ENCODE measurements at regions not wholly inside any gene's neighbourhood (a gene's known extent, or its start where the extent isn't known, plus 50 kb on each side); places are given as distances from the start of the nearest gene placed in this dataset.

DNA sequence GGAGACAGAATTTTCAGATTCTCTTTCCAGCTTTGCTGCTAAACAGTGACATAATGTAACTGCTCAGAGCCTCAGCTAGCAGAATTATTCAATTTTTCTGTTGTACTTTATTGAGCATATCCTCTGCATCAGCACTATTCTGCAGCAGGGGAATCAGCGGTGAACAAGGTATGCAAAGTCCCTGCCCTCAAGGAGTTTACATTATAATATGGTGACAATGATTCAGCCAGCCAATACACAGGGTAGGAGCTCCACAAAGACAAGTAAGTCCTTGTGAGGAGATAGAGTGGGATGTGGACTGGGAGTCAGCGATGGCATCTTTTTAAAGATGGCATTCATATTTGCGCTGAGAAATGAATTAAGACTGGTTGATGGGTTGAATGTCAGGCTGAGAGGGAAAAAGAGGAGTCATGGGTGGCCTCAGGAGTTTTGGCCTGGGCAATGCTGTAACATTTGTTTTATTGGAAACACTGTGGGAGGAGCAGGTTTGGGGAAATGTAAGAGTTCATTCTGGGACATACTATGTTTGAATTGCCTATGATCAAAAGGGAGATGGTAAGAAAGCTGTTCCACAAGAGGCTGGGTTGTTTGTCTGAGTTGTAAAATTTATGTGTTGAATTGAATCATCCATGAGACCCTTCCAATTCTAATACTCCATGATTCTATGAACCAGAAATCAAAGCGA, 194.5 kb downstream of the PLK2 start:
- Histone ChIP-seq H3K9ac (ENCODE audit: low read depth, low read length) (no peak overlapping the region), H3K4me1 (ENCODE audit: insufficient read depth, low read length) (peaks cover 5% of the 10 kb centered on the region), H3K36me3 (ENCODE audit: insufficient read depth, low read length) (no peaks in the 10 kb centered on the region), H3K9me3 (ENCODE audit: control insufficient read depth, insufficient read depth, low read length) (no peaks in the 10 kb centered on the region; the same call in 1 of the 2 replicates)

DNA sequence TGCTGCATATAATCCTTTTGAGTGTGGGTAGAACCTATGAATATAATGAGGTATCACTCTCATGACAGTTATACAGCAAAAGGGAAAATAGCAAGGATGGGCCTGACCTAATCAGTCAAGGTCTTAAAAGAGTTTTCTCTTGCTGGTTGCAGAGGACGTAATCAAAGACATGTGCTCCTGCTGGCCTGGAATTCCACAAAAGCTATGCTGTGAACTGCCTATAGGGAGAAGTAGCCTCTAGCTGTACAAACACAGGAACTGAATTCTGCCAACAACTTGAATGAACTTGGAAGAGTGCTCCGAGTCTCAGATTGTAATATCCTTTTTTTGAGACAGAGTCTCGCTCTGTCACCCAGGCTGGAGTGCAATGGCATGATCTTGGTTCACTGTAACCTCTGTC, 195.6 kb downstream of the PLK2 start:
- H3K9ac ChIP-seq (ENCODE audit: low read depth, low read length) = no peak overlapping the region
- H3K4me1 ChIP-seq (ENCODE audit: insufficient read depth, low read length) = peaks cover 11% of the 10 kb centered on the region
- no peaks in the 10 kb centered on the region for H3K36me3 ChIP-seq (ENCODE audit: insufficient read depth, low read length)
- H3K9me3 ChIP-seq (ENCODE audit: control insufficient read depth, insufficient read depth, low read length) = no peaks in the 10 kb centered on the region; the same call in 1 of the 2 replicates

DNA sequence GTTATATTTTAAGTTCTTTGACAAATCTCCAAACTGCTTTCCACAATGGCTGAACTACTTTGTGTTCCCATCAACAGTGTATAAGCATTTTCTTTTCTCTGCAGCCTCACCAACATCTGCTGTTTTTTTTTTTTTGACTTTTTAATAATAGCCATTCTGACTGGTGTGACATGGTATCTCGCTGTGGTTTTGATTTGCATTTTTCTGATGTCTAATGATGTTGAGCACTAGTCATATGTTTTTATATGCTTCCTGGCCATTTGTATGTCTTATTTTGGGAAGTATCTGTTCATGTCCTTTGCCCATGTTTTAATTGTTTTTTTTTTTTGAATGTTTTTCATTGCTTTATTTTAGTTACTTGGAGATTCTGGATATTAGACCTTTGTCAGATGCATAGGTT, 196.6 kb downstream of the PLK2 start:
- H3K36me3 ChIP-seq (ENCODE audit: insufficient read depth, low read length) = no peaks in the 10 kb centered on the region
- H3K9ac ChIP-seq (ENCODE audit: low read depth, low read length) = no peak overlapping the region
- H3K4me1 ChIP-seq (ENCODE audit: insufficient read depth, low read length) = peaks cover 11% of the 10 kb centered on the region
- H3K9me3 ChIP-seq (ENCODE audit: control insufficient read depth, insufficient read depth, low read length) = no peaks in the 10 kb centered on the region

DNA sequence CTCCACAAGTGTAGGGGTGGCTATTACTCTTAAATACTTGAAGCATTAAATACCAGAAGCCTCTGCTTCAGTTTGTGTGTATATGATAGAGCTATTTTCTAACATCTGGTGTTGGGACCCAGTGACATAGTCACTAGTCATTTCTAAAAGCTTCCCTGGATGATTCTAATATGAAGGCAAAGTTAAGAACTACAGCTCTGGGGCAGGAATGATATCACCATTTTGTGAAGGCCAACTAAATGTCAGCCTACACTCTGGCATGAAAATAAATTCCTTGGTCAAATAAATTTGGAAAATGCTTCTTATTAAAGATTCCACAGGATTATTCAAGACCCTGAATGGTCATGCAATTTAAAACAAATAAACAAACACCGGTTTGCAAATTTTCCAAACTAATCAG, 197.7 kb downstream of the PLK2 start:
- peaks cover 11% of the 10 kb centered on the region for H3K4me1 ChIP-seq (ENCODE audit: insufficient read depth, low read length)

DNA sequence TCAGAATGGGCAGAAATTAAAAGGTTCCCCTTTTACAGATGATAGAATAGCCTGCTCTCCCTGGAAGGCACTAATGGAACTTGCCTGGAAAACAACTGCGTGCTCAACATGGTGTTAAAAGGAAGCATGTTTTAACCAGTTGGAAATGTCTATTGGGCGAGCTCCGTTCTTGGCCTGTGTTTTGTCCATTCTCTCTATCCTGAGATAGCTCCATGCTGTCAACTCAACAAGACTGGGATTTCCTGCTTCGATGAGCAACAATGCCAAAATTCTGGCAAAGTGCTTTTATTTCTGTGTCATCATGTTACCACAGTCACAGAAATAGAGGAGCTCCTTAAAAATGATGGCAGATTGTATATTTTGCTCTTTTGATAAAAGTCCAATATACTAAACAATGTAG, 198.3 kb downstream of the PLK2 start:
- no peaks in the 10 kb centered on the region for H3K9me3 ChIP-seq (ENCODE audit: control insufficient read depth, insufficient read depth, low read length)
- no peaks in the 10 kb centered on the region for H3K36me3 ChIP-seq (ENCODE audit: insufficient read depth, low read length)
- H3K9ac ChIP-seq (ENCODE audit: low read depth, low read length) = no peak overlapping the region
- H3K4me1 ChIP-seq (ENCODE audit: insufficient read depth, low read length) = peaks cover 11% of the 10 kb centered on the region

More for the DNA sequence above, 197.7 kb downstream of the PLK2 start:
- H3K9ac ChIP-seq (ENCODE audit: low read depth, low read length) = no peak overlapping the region
- H3K36me3 ChIP-seq (ENCODE audit: insufficient read depth, low read length) = no peaks in the 10 kb centered on the region
- H3K9me3 ChIP-seq (ENCODE audit: control insufficient read depth, insufficient read depth, low read length) = no peaks in the 10 kb centered on the region

DNA sequence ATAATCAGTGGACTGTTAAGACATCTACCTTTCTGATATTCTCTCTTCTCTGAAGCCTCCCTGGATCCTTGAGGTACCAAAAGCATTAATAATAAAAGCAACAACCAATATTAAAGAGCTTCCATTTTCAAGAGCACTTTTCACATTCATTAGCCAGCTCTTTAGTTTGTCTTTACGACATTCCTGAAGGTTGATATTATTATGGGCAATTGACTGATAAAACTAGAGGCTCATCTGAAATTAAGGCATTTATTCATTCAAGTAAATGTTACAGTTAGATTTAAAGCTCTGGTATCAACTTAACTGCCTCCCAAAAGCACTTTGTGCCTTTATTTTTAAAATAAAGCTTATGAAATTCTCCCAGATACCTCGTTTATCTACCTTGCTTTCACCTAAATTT, 199.6 kb downstream of the PLK2 start:
- H3K36me3 ChIP-seq (ENCODE audit: insufficient read depth, low read length) = no peaks in the 10 kb centered on the region
- peaks cover 8% of the 10 kb centered on the region for H3K4me1 ChIP-seq (ENCODE audit: insufficient read depth, low read length)
- no peaks in the 10 kb centered on the region for H3K9me3 ChIP-seq (ENCODE audit: control insufficient read depth, insufficient read depth, low read length)
- H3K9ac ChIP-seq (ENCODE audit: low read depth, low read length) = no peak overlapping the region

DNA sequence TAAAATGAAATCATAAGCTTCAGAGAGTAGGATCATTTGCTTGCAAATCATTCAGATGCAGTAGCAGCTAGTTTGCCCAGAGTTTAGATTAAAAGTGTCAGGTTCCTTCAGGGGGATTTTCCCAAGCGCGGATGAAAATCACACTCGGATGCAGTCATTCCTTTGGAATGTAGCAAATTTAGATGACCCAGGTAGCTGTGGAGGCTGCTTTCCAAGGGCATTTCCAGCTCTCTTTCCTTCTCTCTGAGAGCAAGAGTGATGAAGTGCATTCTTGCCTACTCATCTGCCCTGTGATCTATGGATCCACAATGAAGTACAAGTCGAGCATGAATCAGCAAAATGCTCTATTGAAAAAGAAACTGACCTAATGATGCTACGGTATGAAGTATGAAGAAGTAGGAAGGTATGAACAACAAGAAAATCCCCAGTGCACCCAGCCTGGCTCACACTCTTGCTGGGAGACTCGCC, 200.2 kb downstream of the PLK2 start:
- Histone ChIP-seq H3K36me3 (ENCODE audit: insufficient read depth, low read length) (no peaks in the 10 kb centered on the region), H3K4me1 (ENCODE audit: insufficient read depth, low read length) (peaks cover 8% of the 10 kb centered on the region), H3K9me3 (ENCODE audit: control insufficient read depth, insufficient read depth, low read length) (no peaks in the 10 kb centered on the region), H3K9ac (ENCODE audit: low read depth, low read length) (no peak overlapping the region)

DNA sequence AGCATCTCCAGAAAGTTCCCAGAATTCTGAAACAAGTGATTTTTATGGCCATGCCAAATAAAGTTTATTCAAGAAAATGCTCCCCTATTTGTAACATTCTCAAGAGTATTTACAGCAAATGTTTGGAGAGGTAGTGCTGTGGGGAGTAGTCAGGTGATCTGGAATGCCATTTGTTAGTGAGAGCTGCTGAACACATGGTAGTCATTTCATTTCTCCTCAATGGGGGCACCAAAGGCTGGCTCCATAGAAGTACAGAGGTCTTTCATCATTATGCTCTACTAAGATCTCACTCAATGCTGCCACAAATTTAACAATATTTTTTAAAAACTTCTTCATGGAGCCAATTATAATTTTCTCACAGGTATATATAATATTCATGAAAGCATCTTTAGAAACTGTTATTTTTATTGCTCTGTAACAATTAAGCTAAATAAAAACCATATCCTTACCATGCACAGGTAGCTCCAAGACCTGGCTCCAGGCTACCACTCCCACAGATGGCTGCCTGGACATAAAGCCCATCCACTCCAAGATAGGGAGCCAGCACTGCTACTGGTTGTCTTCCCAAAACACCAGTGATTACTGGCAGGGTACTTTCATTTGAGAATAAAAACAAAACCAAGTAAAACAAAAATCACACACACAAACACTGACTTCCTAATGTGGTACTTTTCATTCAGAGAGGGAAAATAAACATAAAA, 200.8 kb downstream of the PLK2 start:
- Histone ChIP-seq H3K9ac (ENCODE audit: low read depth, low read length) (no peak overlapping the region), H3K36me3 (ENCODE audit: insufficient read depth, low read length) (no peaks in the 10 kb centered on the region), H3K4me1 (ENCODE audit: insufficient read depth, low read length) (peaks cover 8% of the 10 kb centered on the region), H3K9me3 (ENCODE audit: control insufficient read depth, insufficient read depth, low read length) (no peaks in the 10 kb centered on the region)

DNA sequence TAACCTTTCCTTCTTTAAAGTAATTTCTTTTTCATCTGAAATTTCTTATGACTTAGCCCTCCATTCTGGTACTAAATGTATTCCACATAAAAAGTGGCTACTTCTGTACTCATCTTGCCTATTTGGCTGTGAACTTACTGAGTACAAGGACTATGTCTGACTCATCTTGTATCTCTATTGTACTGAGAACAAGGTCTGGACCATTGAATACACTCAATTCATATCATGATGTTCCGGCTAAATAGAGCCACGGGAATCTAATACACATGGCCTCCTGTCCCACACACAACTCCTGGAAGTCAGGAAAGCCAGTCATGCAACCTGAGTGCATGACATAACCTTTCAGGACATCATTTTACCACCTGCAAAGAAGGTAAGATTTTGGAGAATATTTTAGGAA, 203.9 kb downstream of the PLK2 start:
- Histone ChIP-seq H3K9me3 (ENCODE audit: control insufficient read depth, insufficient read depth, low read length) (no peaks in the 10 kb centered on the region), H3K9ac (ENCODE audit: low read depth, low read length) (no peak overlapping the region), H3K4me1 (ENCODE audit: insufficient read depth, low read length) (peaks cover 8% of the 10 kb centered on the region), H3K36me3 (ENCODE audit: insufficient read depth, low read length) (no peaks in the 10 kb centered on the region)

DNA sequence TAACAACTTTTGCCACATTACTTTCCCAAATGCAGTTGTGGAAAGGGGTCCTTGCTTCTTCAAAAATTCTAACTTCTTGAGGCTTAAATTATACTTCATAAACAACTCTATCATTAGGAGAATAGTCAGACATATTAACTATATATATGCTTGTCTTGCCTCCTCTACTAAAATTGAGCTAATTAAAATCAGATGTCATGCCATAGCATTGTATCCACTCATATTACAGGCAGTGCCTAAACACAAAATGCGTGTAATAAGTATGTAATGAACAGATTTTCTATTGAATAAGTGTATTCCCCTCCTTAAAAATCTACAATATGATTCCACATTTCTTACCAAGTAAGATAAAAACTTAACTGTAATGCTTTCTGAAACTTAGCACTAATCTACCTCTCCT, 204.5 kb downstream of the PLK2 start:
- Histone ChIP-seq H3K4me1 (ENCODE audit: insufficient read depth, low read length) (peaks cover 6% of the 10 kb centered on the region), H3K9ac (ENCODE audit: low read depth, low read length) (no peak overlapping the region), H3K36me3 (ENCODE audit: insufficient read depth, low read length) (no peaks in the 10 kb centered on the region), H3K9me3 (ENCODE audit: control insufficient read depth, insufficient read depth, low read length) (no peaks in the 10 kb centered on the region)

DNA sequence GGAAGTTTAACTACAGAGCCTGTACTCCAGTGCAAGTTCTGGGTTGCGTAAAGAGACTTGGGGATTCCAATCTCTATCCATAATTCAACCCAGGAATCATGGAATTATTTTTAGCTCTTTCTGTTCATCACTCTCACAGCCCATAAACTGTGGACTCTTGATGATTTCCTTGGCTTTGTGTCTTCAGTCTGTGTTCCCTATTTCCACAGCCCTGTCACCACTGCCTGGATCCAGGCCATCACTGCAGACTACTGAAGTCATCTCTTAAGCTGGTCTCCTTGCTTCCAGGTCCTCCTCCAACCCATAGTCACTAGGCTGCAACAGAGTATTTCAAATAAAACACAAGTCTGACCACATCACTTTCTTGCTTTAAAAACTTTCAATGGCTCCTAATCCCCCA, 211.7 kb downstream of the PLK2 start:
- H3K4me1 ChIP-seq (ENCODE audit: insufficient read depth, low read length) = no peaks in the 10 kb centered on the region
- no peak overlapping the region for H3K9ac ChIP-seq (ENCODE audit: low read depth, low read length)
- no peaks in the 10 kb centered on the region for H3K9me3 ChIP-seq (ENCODE audit: control insufficient read depth, insufficient read depth, low read length)
- no peaks in the 10 kb centered on the region for H3K36me3 ChIP-seq (ENCODE audit: insufficient read depth, low read length)

DNA sequence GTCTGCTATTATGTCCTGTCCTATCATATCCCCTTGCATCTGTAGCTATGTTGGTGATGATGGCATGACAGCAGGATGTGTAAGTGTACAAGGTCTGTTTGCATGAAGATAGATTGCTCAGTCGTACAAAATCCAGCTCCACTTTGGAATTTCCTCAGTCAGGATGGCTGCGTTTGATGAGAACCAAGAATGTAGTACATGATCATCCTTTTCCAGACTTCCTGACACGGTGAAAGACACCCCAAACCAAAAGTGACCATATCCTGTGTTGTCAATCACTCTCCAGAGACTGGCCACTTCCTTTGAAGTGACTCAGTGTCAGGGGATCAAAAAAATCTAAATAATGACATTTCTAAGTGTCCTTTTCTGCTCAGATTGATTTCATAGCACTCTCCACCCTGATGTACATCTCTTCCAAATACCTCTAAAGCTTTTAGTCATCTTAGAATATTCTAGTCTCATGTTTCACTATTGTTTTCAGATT, 213.4 kb downstream of the PLK2 start:
- Histone ChIP-seq H3K9ac (ENCODE audit: low read depth, low read length) (no peak overlapping the region), H3K36me3 (ENCODE audit: insufficient read depth, low read length) (no peaks in the 10 kb centered on the region), H3K4me1 (ENCODE audit: insufficient read depth, low read length) (0 out of 2 replicates have a peak, but pooled peaks cover 3% of the 10 kb centered on the region), H3K9me3 (ENCODE audit: control insufficient read depth, insufficient read depth, low read length) (no peaks in the 10 kb centered on the region)

DNA sequence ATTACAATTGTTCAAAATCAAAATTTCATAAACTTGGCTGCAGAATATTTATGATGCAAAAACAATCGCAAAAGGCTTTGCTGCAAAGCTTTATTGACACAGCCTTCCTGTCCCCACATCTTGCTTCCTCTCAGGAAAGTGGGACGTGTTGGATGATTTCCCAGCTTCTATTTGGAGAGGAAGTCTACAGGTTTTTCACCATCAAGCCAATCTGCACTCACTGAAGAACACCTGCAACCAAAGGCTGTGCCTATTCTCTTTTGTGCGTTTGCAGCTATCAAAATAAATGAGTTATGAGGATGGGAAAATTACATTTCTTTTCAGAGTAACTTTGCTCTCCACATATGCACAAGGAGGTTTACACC, 214.4 kb downstream of the PLK2 start:
- Histone ChIP-seq H3K4me1 (ENCODE audit: insufficient read depth, low read length) (0 out of 2 replicates have a peak, but pooled peaks cover 3% of the 10 kb centered on the region), H3K9ac (ENCODE audit: low read depth, low read length) (no peak overlapping the region), H3K36me3 (ENCODE audit: insufficient read depth, low read length) (no peaks in the 10 kb centered on the region), H3K9me3 (ENCODE audit: control insufficient read depth, insufficient read depth, low read length) (no peaks in the 10 kb centered on the region)

DNA sequence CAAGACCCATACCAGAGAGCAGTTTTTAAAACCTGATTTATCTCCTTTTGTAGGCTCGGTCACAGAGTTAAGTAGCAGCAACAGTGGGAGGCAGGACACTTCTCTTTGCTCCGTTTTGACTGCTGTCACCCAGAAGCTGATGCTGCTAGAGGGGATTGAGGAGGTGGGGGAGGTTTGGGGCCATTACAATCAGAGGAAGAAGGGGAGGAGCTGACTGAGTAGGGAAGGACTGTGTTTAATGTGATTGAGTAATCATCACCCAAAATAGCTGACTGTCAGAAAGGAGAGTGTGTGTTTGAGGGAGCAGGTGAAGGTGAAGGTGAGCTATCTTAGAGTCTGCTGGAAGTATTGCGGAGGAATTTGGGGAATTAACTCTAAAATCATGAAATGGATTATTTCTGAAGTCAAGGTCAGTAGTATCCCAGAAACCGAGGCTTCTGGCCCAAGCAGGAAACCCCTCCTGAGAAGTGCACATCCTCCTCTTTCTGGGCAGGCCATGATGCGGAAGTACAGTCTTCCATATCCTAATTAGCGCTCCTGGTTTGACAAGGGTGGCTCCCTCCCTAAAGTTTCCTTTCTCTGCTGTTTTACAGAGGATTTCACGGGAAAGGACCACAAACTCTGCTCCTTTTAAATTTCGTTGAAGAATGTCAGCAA, 214.9 kb downstream of the PLK2 start:
- Histone ChIP-seq H3K4me1 (ENCODE audit: insufficient read depth, low read length) (0 out of 2 replicates have a peak, but pooled peaks cover 3% of the 10 kb centered on the region), H3K9ac (ENCODE audit: low read depth, low read length) (no peak overlapping the region), H3K9me3 (ENCODE audit: control insufficient read depth, insufficient read depth, low read length) (no peaks in the 10 kb centered on the region), H3K36me3 (ENCODE audit: insufficient read depth, low read length) (no peaks in the 10 kb centered on the region)

All from ES-I3 (cell line).